K562 (cell line): ENCODE measurements at regions not wholly inside any gene's neighbourhood (a gene's known extent, or its start where the extent isn't known, plus 50 kb on each side); places are given as distances from the start of the nearest gene placed in this dataset.

Experiments used
- ATAC-seq: fragments of 200-7000 bp; cut with Tn5 transposase; 3 replicates; pipeline ENCODE4 v1.9.1; 2020; ENCODE audit warnings: moderate library complexity
- BruUV-seq: library from RNA; stranded (reverse); fragments of 400-500 nt; replicated peaks from 2 replicates; lab custom pipeline; 2021; lab: Mats Ljungman, UMichigan
- CTCF ChIA-PET: fragments of 300-600 bp; formaldehyde crosslinking; extraction: SDS; loops from one replicate; lab custom pipeline; 2021; ENCODE audit warnings: low intra/inter-chr PET ratio; lab: Yijun Ruan, JAX
- POLR2A ChIA-PET: fragments of 300-600, 350-650 bp; sonication (Branson Sonifier 250); formaldehyde crosslinking; extraction: SDS; loops from one replicate; lab custom pipeline; 2021; ENCODE audit warnings: antibody characterized with exemption, inconsistent platforms; lab: Yijun Ruan, JAX
- DNase-seq, 4 experiments: peaks; one replicate each; pipeline versions ENCODE4 v3.0.0 to v3.0.0-alpha.2; 2011 to 2018; ENCODE audit warnings: low spot score in 3 of 4, mixed read lengths in 3 of 4; ENCODE audit errors: extremely low read depth in 1 of 4
- FAIRE-seq: peaks from 2 replicates; lab custom pipeline; 2011; peaks lifted over from hg19 to GRCh38; lab: Jason Lieb, UNC
- H2AFZ ChIP-seq: 2 replicates; pipeline ENCODE4 v1.6.0; 2011; ENCODE audit warnings: low read depth, low read length, control low read depth, inconsistent platforms
- H3K27ac ChIP-seq: fragments of 200-600 bp; 3 replicates; pipeline ENCODE4 v1.8.0; 2011; ENCODE audit warnings: low read depth, mild to moderate bottlenecking, control low read depth, inconsistent platforms, low read length, moderate library complexity, mixed read lengths; ENCODE audit errors: extremely low read depth
- H3K27me3 ChIP-seq, 2 experiments: fragments of 300-600 bp in 1 of 2; 2 replicates in 1 of 2; 3 replicates in 1 of 2; pipeline versions ENCODE4 v1.6.0 to v1.8.0; 2011; ENCODE audit warnings: inconsistent platforms in 2 of 2, low read length in 2 of 2, mild to moderate bottlenecking in 1 of 2, mixed read lengths in 1 of 2, moderate library complexity in 1 of 2; ENCODE audit not compliant: control insufficient read depth in 2 of 2, insufficient read depth in 2 of 2
- H3K36me3 ChIP-seq: fragments of 300-600 bp; 3 replicates; pipeline ENCODE4 v1.8.0; 2011; ENCODE audit warnings: mild to moderate bottlenecking, low read length, inconsistent platforms; ENCODE audit not compliant: control insufficient read depth, insufficient read depth
- H3K4me1 ChIP-seq, 2 experiments: fragments of 200-600 bp in 1 of 2; replicated peaks in 1 of 2; 2 replicates in 1 of 2; 3 replicates in 1 of 2; pipeline versions ENCODE4 v1.5.1 to v1.8.0; 2011; ENCODE audit warnings: inconsistent platforms in 2 of 2, low read length in 2 of 2, mild to moderate bottlenecking in 1 of 2, mixed read lengths in 1 of 2, moderate library complexity in 1 of 2; ENCODE audit not compliant: control insufficient read depth in 2 of 2, insufficient read depth in 2 of 2
- H3K4me2 ChIP-seq: 2 replicates; pipeline ENCODE4 v1.6.1; 2011; ENCODE audit warnings: low read length, control low read depth, inconsistent platforms, mixed read lengths; ENCODE audit not compliant: insufficient read depth
- H3K4me3 ChIP-seq: fragments of 200-600 bp; sonication (generic), shearing (Covaris generic); 2 replicates; pipeline ENCODE4 v1.5.1; 2016; ENCODE audit warnings: control low read depth, inconsistent platforms
- H3K79me2 ChIP-seq: fragments of 200-600 bp; 3 replicates; pipeline ENCODE4 v1.8.0; 2011; ENCODE audit warnings: low read length, inconsistent platforms; ENCODE audit not compliant: control insufficient read depth, insufficient read depth
- H3K9ac ChIP-seq, 2 experiments: 2 replicates each; pipeline versions ENCODE4 v1.6.0 to v1.6.1; 2011; ENCODE audit warnings: low read depth in 2 of 2, low read length in 2 of 2, control low read depth in 1 of 2, inconsistent platforms in 1 of 2, mild to moderate bottlenecking in 1 of 2, mixed read lengths in 1 of 2; ENCODE audit not compliant: insufficient read depth in 1 of 2
- H3K9me1 ChIP-seq: one replicate; pipeline ENCODE4 v1.6.0; 2011; ENCODE audit warnings: inconsistent platforms, mild to moderate bottlenecking, low read length, moderate library complexity; ENCODE audit not compliant: control insufficient read depth, insufficient read depth
- H3K9me3 ChIP-seq: replicated peaks from 2 replicates; pipeline ENCODE4 v1.5.1; 2011; ENCODE audit warnings: low read depth, low read length, inconsistent platforms; ENCODE audit not compliant: control insufficient read depth, insufficient read depth
- H4K20me1 ChIP-seq: replicated peaks from 2 replicates; pipeline ENCODE4 v1.6.1; 2011; ENCODE audit warnings: low read length, inconsistent platforms, mixed read lengths; ENCODE audit not compliant: control insufficient read depth, insufficient read depth
- ETV5 ChIP-seq: sonication (generic); formaldehyde crosslinking; IDR thresholded peaks from 2 replicates; pipeline ENCODE4 v1.4.0; 2020; ENCODE audit warnings: low read depth, mild to moderate bottlenecking, missing genetic modification reagents
- NELFE ChIP-seq: IDR thresholded peaks from 2 replicates; pipeline ENCODE4 v1.6.1; 2011; ENCODE audit warnings: mild to moderate bottlenecking; ENCODE audit not compliant: insufficient read depth, insufficient read length
- ZNF263 ChIP-seq: sonication (generic); formaldehyde crosslinking; IDR thresholded peaks from 2 replicates; pipeline ENCODE4 v1.8.0; 2022; ENCODE audit warnings: mild to moderate bottlenecking, missing genetic modification reagents, borderline replicate concordance
- WGBS: fragments of 100-300 bp; shearing (Covaris generic); methylation state at CpG from one replicate; pipeline ENCODE4 v1.1.6; 2016; ENCODE audit warnings: low coverage, mixed read lengths; ENCODE audit not compliant: insufficient coverage; ENCODE audit errors: missing lambda C conversion rate; 5-methylcytosine and 5-hydroxymethylcytosine counted together
- in situ Hi-C: fragments of 300-500 bp; cut with MboI; formaldehyde crosslinking; loops from 4 replicates; pipeline ENCODE4 v1.15.0; 2018; ENCODE audit warnings: inconsistent platforms, mixed read lengths
- intact Hi-C: fragments of 100-400 bp; cut with micrococcal nuclease; formaldehyde crosslinking; loops from 2 replicates; pipeline ENCODE4 v1.14.2; 2022
- TF ChIP-seq, protein P1 (sequence below): fragments of 250-450 bp; sonication (Bioruptor Pico); IDR thresholded peaks from 2 replicates; pipeline ENCODE4 v1.8.0; 2022; ENCODE audit warnings: inconsistent platforms

DNA sequence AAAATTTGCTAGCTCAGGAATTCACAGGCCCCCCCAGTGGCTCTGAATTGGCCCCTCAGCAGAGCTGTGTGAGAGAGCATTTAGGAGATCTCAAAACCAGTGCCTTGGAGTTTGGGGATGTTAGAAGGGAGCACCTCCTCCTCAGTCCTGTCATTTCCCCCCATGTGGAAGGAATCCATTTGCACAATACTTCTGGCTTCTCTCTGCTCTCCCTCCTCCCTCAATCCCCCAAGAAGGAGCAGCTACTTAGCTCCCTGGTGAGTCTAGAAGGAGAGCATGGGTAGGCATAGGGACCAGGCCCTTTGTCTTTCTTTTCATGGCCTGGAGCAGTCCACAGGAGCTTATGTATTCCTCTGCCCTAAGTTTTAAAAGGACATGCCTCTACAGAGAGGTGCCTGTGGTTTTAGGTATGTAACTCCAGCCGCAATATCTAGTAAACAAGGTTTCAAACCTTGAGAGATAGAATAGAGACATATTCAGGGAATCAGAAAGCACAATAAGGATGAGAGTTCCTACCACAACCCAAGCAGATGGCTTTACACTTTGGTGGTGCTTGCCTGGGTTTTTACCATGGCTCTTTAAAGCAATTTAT is 199.4 kb downstream of the FCRL5 start:
- Histone ChIP-seq H3K4me1 (peaks cover 6 to 13% of the 10 kb centered on the region in 2 experiments; a peak in 3 of 5 replicates), H3K4me2 (no peak overlapping the region), H3K9ac (no peak overlapping the region), H3K27me3 (no peaks in the 10 kb centered on the region), H3K9me1 (no peaks in the 10 kb centered on the region), H3K36me3 (no peaks in the 10 kb centered on the region), H3K4me3 (no peak overlapping the region), H3K9me3 (no peaks in the 10 kb centered on the region), H2AFZ (no peak overlapping the region), H4K20me1 (no peaks in the 10 kb centered on the region), H3K79me2 (no peaks in the 10 kb centered on the region), H3K27ac (no peak overlapping the region)
- FAIRE-seq (no peak), DNase-seq (no peak), ATAC-seq (no peak)
- BruUV-seq: no TSS peak
- CTCF ChIA-PET: no interaction called here
- POLR2A ChIA-PET: interaction anchor here (0.5 kb wide), 1 partner anchor 162 kb away, joined by 3 read pairs; no protein-coding TSS in a partner anchor
- TF ChIP-seq NELFE (no peak), ZNF263 (CRISPR knock-in tag) (peak; percentile 91), ETV5 (CRISPR knock-in tag) (no peak)
- TF ChIP-seq, protein P1, sequence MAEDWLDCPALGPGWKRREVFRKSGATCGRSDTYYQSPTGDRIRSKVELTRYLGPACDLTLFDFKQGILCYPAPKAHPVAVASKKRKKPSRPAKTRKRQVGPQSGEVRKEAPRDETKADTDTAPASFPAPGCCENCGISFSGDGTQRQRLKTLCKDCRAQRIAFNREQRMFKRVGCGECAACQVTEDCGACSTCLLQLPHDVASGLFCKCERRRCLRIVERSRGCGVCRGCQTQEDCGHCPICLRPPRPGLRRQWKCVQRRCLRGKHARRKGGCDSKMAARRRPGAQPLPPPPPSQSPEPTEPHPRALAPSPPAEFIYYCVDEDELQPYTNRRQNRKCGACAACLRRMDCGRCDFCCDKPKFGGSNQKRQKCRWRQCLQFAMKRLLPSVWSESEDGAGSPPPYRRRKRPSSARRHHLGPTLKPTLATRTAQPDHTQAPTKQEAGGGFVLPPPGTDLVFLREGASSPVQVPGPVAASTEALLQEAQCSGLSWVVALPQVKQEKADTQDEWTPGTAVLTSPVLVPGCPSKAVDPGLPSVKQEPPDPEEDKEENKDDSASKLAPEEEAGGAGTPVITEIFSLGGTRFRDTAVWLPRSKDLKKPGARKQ (CRISPR knock-in tag): no peak
- 71% methylated on average over 1 of the region's 1 CpG for WGBS
- in situ Hi-C loops: no loop called here
- intact Hi-C loops: no loop called here
